Dendritic cell treated with granulocyte-macrophage colony-stimulating factor and Interleukin-4, amounts not matched to agents 40 ng/mL and 50 ng/mL, for 4 days (primary cell): ENCODE measurements at regions not wholly inside any gene's neighbourhood (a gene's known extent, or its start where the extent isn't known, plus 50 kb on each side); places are given as distances from the start of the nearest gene placed in this dataset.

Experiments
- H3K27ac Mint-ChIP-seq: one replicate; pipeline ENCODE4 v1.8.0; 2022; ENCODE audit warnings: mild to moderate bottlenecking, mixed read lengths
- H3K27me3 Mint-ChIP-seq: one replicate; pipeline ENCODE4 v1.8.0; 2022; ENCODE audit warnings: mild to moderate bottlenecking, mixed read lengths
- H3K36me3 Mint-ChIP-seq: one replicate; pipeline ENCODE4 v1.8.0; 2022; ENCODE audit warnings: low read depth, mixed read lengths
- H3K4me1 Mint-ChIP-seq: one replicate; pipeline ENCODE4 v1.8.0; 2022; ENCODE audit warnings: low read depth, mixed read lengths
- H3K4me3 Mint-ChIP-seq: one replicate; pipeline ENCODE4 v1.8.0; 2022; ENCODE audit warnings: mild to moderate bottlenecking, moderate library complexity, mixed read lengths
- H3K9me3 Mint-ChIP-seq: one replicate; pipeline ENCODE4 v1.8.0; 2022; ENCODE audit warnings: mixed read lengths
- intact Hi-C: fragments of 100-400 bp; cut with micrococcal nuclease; formaldehyde crosslinking; loops from one replicate; pipeline ENCODE4 v1.15.0; 2022

DNA sequence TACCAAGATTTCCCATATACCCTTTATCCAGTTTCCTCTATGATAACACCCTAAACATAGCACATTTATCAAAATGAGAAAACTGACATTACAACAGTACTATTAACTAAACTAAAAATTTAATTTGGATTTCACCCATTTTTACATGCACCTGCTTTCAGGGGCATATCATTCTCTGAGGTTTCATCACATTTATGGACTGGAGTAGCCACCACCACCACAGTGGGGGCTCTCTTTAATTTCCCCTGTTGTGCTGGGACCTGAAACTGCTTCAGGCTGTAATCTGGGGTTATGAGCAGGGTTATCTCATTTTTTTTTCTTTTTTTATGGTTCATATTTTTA is 637.9 kb upstream of the DPP6 start:
- Mint-ChIP-seq H3K4me1 (no peaks in the 10 kb centered on the region), H3K27ac (no peak overlapping the region), H3K4me3 (no peak overlapping the region), H3K27me3 (no peaks in the 10 kb centered on the region), H3K36me3 (no peaks in the 10 kb centered on the region), H3K9me3 (peaks cover 84% of the 10 kb centered on the region)
- intact Hi-C loops, result no loop called here

DNA sequence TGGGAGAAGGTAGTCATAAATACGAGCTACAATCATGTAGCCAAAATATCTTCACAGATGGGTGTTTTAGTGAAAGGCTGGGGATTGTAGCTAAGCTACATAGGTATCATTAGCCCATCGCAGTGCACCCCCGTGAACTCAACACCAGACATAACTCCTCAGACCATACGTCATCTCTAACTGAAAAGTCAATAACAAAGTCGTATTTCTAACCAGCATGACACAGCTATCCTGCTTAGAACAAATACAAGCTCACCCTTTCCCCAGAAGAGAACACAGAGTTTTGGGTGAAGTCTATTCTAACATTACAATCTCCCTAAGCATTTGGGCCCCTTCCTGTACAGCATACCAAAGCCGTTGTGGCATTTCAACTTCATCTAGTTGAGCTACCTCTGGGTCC is 636.6 kb upstream of the DPP6 start:
- no peaks in the 10 kb centered on the region for H3K4me1 Mint-ChIP-seq

DNA sequence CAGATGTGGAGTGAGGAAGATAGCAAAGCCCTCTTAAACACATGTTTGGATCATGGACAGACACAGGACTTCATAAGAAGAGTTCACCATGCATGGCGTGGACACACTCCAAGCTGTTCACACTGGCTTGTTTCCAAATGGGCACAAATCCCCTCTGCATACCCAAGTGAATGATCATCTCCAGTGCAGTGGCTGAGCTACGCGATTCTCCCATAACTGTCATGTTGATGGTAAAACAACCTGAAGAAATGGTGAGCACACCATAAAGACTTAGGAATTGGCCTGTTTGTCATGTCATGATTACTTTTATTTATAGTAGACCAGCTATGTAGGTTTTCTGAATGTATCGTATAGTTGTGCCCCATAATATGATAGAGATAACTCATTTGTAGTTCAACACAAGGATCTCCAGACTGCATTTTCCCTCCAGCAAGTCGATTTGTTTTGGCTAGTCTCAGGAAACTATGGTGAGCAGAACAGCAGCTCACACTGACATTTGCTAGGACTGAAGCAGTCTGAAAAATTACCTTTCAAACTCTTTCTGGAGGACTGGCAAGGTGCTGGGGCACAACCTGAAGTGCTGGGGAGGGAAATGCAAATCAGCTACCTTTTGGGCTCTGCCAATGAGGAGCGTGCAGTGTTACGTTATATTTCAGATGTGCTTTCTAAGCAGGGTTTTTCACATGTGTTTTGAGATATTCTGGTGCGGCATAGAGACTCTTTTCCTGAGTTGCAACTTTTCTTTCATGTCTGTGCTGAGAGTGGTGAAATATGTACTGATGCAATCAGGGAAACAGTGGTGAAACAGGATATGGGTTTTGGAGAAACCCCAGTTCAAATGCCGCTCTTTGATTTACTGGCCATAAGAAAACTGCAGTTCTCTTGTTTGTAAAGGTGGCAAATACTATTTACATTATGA is 629.6 kb upstream of the DPP6 start:
- H3K27me3 Mint-ChIP-seq, result no peaks in the 10 kb centered on the region
- H3K4me1 Mint-ChIP-seq, result peaks cover 6% of the 10 kb centered on the region
- no peaks in the 10 kb centered on the region for H3K36me3 Mint-ChIP-seq
- peaks cover 34% of the 10 kb centered on the region for H3K9me3 Mint-ChIP-seq
- intact Hi-C loops, result no loop called here
- no peak overlapping the region for H3K27ac Mint-ChIP-seq
- H3K4me3 Mint-ChIP-seq, result no peak overlapping the region

More for the DNA sequence above, 636.6 kb upstream of the DPP6 start:
- Mint-ChIP-seq H3K27ac (no peak overlapping the region), H3K27me3 (no peaks in the 10 kb centered on the region), H3K4me3 (no peak overlapping the region), H3K9me3 (peaks cover 72% of the 10 kb centered on the region), H3K36me3 (no peaks in the 10 kb centered on the region)
- intact Hi-C loops, result no loop called here

DNA sequence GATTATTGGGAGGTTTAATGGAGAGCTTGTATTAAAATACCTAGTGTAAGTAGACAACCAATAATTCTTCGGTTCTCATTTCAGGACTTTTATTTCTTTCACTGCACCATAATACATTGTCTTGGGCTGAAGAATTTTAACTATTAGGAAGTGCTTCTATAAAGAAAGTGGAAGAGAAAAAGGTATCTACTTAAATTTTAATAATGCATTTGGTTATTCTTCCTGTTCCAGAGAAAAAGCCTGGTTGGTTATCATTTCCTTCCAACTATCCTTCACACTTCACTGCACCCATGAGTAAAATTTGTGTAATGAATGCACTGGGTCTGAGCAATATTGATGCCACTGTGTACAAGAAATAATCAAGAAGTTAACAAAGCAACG is 629.0 kb upstream of the DPP6 start:
- peaks cover 27% of the 10 kb centered on the region for H3K9me3 Mint-ChIP-seq
- H3K4me1 Mint-ChIP-seq, result peaks cover 6% of the 10 kb centered on the region
- no peak overlapping the region for H3K4me3 Mint-ChIP-seq
- no peak overlapping the region for H3K27ac Mint-ChIP-seq
- intact Hi-C loops, result no loop called here
- H3K36me3 Mint-ChIP-seq, result no peaks in the 10 kb centered on the region
- H3K27me3 Mint-ChIP-seq, result no peaks in the 10 kb centered on the region

GRCh38 chr7:153430931-153431330 is 621.3 kb upstream of the DPP6 start:
- no peak overlapping the region for H3K27ac Mint-ChIP-seq
- H3K27me3 Mint-ChIP-seq, result no peaks in the 10 kb centered on the region
- H3K36me3 Mint-ChIP-seq, result no peaks in the 10 kb centered on the region
- no peak overlapping the region for H3K4me3 Mint-ChIP-seq
- intact Hi-C loops, result no loop called here
- peaks cover 64% of the 10 kb centered on the region for H3K9me3 Mint-ChIP-seq
- no peaks in the 10 kb centered on the region for H3K4me1 Mint-ChIP-seq

GRCh38 chr7:153432063-153432462 is 620.1 kb upstream of the DPP6 start:
- no peaks in the 10 kb centered on the region for H3K36me3 Mint-ChIP-seq
- H3K27me3 Mint-ChIP-seq, result no peaks in the 10 kb centered on the region
- H3K9me3 Mint-ChIP-seq, result peaks cover 75% of the 10 kb centered on the region
- H3K27ac Mint-ChIP-seq, result no peak overlapping the region
- intact Hi-C loops, result loop anchor here (2.0 kb wide), 1 partner anchor 51 kb away; no protein-coding TSS in a partner anchor
- no peaks in the 10 kb centered on the region for H3K4me1 Mint-ChIP-seq
- H3K4me3 Mint-ChIP-seq, result no peak overlapping the region

GRCh38 chr7:153433223-153433622 is 619.0 kb upstream of the DPP6 start:
- intact Hi-C loops, result loop anchor here (2.0 kb wide), 1 partner anchor 50 kb away; no protein-coding TSS in a partner anchor
- Mint-ChIP-seq H3K27ac (no peak overlapping the region), H3K36me3 (no peaks in the 10 kb centered on the region), H3K4me3 (no peak overlapping the region), H3K9me3 (peaks cover 84% of the 10 kb centered on the region), H3K27me3 (no peaks in the 10 kb centered on the region), H3K4me1 (no peaks in the 10 kb centered on the region)

DNA sequence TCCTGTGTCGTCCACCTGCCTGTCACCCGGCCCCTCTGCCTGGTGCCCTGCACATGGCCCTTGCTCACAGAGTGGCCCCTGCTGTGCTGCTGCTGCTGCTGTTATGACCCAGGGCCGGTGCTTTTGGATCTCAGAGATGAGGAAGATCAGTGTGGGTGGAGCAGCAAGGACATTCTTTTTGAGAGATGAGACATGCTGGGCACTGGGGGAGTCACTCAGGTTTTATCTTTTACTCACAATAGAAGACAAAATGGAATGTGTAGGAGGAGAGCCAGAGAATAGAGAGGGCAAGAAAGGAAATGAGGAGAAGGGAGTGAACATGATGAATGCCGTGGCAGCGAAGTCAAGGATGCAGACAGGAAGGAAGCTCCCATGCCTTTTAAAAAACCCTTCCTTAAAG is 611.5 kb upstream of the DPP6 start:
- intact Hi-C loops, result no loop called here
- Mint-ChIP-seq H3K27me3 (no peaks in the 10 kb centered on the region), H3K4me3 (no peak overlapping the region), H3K9me3 (peaks cover 48% of the 10 kb centered on the region), H3K27ac (no peak overlapping the region), H3K36me3 (no peaks in the 10 kb centered on the region), H3K4me1 (no peaks in the 10 kb centered on the region)

DNA sequence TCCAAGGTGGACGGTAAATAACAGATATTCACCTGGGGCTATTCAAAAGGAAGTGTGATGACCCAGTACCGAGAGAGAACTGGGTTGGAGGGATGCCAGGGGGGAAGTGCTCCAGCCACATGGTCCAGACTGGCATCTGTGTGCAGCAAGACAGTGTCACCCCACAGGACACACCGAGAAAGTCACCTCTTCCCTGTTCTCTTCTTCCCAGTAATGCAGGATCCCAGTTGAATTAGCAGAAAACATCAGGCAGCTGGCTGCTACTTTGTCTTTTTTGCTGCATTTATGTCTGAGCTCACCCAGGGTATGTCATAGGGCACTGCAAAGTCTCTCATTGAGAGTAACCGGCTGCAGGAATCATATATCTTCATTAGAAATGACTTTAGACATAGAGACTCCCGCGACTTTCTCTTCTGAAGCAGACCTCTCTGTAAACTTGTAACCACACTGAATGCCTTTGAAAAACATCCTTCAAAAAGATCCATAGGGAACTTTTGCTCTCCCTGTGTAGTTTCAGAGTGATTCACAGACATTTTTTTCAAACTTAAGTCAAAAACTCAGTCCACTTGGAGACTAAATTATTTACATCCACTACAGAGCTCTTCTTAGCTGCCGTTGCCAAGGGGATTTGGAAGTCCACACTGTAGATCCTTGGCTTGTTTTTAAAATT is 609.0 kb upstream of the DPP6 start:
- intact Hi-C loops, result no loop called here
- no peaks in the 10 kb centered on the region for H3K27me3 Mint-ChIP-seq
- H3K4me1 Mint-ChIP-seq, result no peaks in the 10 kb centered on the region
- H3K27ac Mint-ChIP-seq, result no peak overlapping the region
- H3K4me3 Mint-ChIP-seq, result no peak overlapping the region
- peaks cover 26% of the 10 kb centered on the region for H3K9me3 Mint-ChIP-seq
- no peaks in the 10 kb centered on the region for H3K36me3 Mint-ChIP-seq

DNA sequence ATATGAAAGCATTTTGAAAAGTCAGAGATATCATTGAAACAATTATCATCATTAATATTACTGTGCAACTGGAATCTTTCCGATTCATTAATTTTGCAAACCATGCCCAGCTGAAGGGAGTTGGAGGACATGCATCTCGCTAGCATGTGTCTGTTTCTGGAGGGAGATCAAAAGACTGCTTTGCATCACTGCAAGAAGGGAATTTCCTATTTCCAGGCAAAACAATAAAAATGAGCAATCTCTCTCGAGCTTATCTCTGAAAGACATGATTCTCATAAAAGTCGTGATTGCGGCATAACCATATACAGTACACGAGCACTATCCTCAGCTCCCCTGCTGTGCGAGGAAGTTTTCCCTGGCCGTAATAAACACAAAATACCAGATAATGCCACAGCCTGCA is 607.6 kb upstream of the DPP6 start:
- peaks cover 26% of the 10 kb centered on the region for H3K9me3 Mint-ChIP-seq
- no peaks in the 10 kb centered on the region for H3K27me3 Mint-ChIP-seq
- intact Hi-C loops, result no loop called here
- no peak overlapping the region for H3K27ac Mint-ChIP-seq
- H3K4me1 Mint-ChIP-seq, result no peaks in the 10 kb centered on the region
- H3K4me3 Mint-ChIP-seq, result no peak overlapping the region
- no peaks in the 10 kb centered on the region for H3K36me3 Mint-ChIP-seq

DNA sequence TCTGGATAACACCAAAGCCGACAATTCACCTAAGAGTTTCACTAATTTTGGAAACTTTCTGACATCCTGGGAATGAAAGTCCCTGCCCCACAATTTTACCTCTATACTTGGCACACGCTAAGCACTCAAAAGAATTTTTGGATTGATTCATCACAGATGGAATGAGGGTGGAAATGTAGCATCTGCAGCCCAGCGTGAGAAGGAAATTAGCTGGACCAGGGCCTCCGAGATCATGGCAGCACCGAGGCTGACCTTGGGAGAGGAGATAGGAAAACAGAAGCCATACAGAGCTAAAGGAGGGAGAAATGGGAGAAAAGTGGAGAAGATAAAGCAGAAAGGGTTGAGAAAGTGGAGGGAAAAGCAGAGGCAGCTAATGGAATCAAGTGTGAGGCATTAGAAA is 606.6 kb upstream of the DPP6 start:
- intact Hi-C loops, result no loop called here
- no peak overlapping the region for H3K4me3 Mint-ChIP-seq

GRCh38 chr7:153446490-153446889 is 605.7 kb upstream of the DPP6 start:
- Mint-ChIP-seq H3K4me1 (no peaks in the 10 kb centered on the region), H3K27me3 (no peaks in the 10 kb centered on the region), H3K27ac (no peak overlapping the region), H3K36me3 (no peaks in the 10 kb centered on the region), H3K9me3 (peaks cover 15% of the 10 kb centered on the region), H3K4me3 (no peak overlapping the region)
- intact Hi-C loops, result no loop called here

More for the DNA sequence above, 606.6 kb upstream of the DPP6 start:
- no peaks in the 10 kb centered on the region for H3K36me3 Mint-ChIP-seq
- no peaks in the 10 kb centered on the region for H3K4me1 Mint-ChIP-seq
- no peak overlapping the region for H3K27ac Mint-ChIP-seq
- peaks cover 18% of the 10 kb centered on the region for H3K9me3 Mint-ChIP-seq
- H3K27me3 Mint-ChIP-seq, result no peaks in the 10 kb centered on the region

DNA sequence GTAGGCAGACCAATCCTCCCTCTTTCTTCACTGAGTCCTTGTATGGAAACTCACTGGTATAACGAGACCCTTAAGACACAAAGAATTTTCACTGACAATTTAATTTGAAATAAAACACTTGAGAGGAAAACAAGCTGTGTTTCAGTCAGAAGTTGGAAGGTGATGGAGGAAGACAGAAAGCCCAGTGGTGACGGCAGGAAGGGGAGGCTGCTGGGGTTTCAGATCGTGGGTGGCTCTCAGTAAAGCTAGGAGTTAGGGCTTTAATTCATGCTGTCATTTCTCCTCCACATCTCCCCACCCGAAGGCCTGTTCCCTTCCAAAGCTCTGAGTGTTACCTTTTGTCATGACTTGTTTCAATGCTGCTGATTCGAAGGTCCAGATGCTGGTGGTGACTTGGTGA is 605.2 kb upstream of the DPP6 start:
- H3K9me3 Mint-ChIP-seq, result peaks cover 15% of the 10 kb centered on the region
- no peak overlapping the region for H3K27ac Mint-ChIP-seq
- H3K4me1 Mint-ChIP-seq, result no peaks in the 10 kb centered on the region
- no peaks in the 10 kb centered on the region for H3K36me3 Mint-ChIP-seq
- no peaks in the 10 kb centered on the region for H3K27me3 Mint-ChIP-seq
- intact Hi-C loops, result no loop called here
- no peak overlapping the region for H3K4me3 Mint-ChIP-seq

GRCh38 chr7:153452661-153453060 is 599.5 kb upstream of the DPP6 start:
- intact Hi-C loops, result no loop called here
- peaks cover 48% of the 10 kb centered on the region for H3K9me3 Mint-ChIP-seq
- no peaks in the 10 kb centered on the region for H3K4me1 Mint-ChIP-seq
- no peaks in the 10 kb centered on the region for H3K27me3 Mint-ChIP-seq
- H3K4me3 Mint-ChIP-seq, result no peak overlapping the region
- H3K36me3 Mint-ChIP-seq, result no peaks in the 10 kb centered on the region
- no peak overlapping the region for H3K27ac Mint-ChIP-seq
